MM.1S (cell line): ENCODE measurements at regions not wholly inside any gene's neighbourhood (a gene's known extent, or its start where the extent isn't known, plus 50 kb on each side); places are given as distances from the start of the nearest gene placed in this dataset.
"Not testable (repeated sequence)": the region's sequence is repeated elsewhere in the genome, so short reads cannot be mapped to it uniquely, and the experiment has no call there.

Source experiments
- EZH2 ChIP-seq: fragments of 300-600 bp; sonication (generic); optimal IDR thresholded peaks from 2 replicates; pipeline ENCODE3; 2017; ENCODE audit warnings: low read depth, mild to moderate bottlenecking, antibody characterized with exemption, low read length, mixed read lengths
- EZH2phosphoT487 ChIP-seq: fragments of 300-600 bp; sonication (generic); IDR thresholded peaks from 2 replicates; pipeline ENCODE4 v1.6.1; 2018; ENCODE audit warnings: antibody characterized with exemption, low read length
- TF ChIP-seq, protein P1 (sequence below): fragments of 300-600 bp; sonication (generic); IDR thresholded peaks from 2 replicates; pipeline ENCODE4 v1.5.1; 2016; ENCODE audit warnings: antibody characterized with exemption, low read length, mixed read lengths

GRCh38 chr3:115414610-115415009 lies 208.7 kb upstream of the GAP43 start:
- TF ChIP-seq, protein P1, sequence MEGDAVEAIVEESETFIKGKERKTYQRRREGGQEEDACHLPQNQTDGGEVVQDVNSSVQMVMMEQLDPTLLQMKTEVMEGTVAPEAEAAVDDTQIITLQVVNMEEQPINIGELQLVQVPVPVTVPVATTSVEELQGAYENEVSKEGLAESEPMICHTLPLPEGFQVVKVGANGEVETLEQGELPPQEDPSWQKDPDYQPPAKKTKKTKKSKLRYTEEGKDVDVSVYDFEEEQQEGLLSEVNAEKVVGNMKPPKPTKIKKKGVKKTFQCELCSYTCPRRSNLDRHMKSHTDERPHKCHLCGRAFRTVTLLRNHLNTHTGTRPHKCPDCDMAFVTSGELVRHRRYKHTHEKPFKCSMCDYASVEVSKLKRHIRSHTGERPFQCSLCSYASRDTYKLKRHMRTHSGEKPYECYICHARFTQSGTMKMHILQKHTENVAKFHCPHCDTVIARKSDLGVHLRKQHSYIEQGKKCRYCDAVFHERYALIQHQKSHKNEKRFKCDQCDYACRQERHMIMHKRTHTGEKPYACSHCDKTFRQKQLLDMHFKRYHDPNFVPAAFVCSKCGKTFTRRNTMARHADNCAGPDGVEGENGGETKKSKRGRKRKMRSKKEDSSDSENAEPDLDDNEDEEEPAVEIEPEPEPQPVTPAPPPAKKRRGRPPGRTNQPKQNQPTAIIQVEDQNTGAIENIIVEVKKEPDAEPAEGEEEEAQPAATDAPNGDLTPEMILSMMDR, result not testable (repeated sequence)
- not testable (repeated sequence) for TF ChIP-seq EZH2phosphoT487, EZH2
